Ovary (tissue), 7 donors: ENCODE measurements at regions not wholly inside any gene's neighbourhood (a gene's known extent, or its start where the extent isn't known, plus 50 kb on each side); places are given as distances from the start of the nearest gene placed in this dataset.
"Not testable (repeated sequence)": the region's sequence is repeated elsewhere in the genome, so short reads cannot be mapped to it uniquely, and the experiment has no call there.

Experiments
- DNase-seq, 5 donors: peaks; one replicate each; pipeline ENCODE4 v3.0.0-alpha.2; 2019 to 2020
- H3K27ac ChIP-seq, 2 donors: fragments of 200-600 bp; one replicate each; pipeline versions ENCODE4 v1.5.1 to v1.8.0; 2019 to 2022
- H3K27me3 ChIP-seq: fragments of 200-600 bp; one replicate; pipeline ENCODE4 v1.8.0; 2022
- H3K36me3 ChIP-seq: fragments of 200-600 bp; sonication (generic); one replicate; pipeline ENCODE4 v1.5.1; 2019
- H3K4me1 ChIP-seq: one replicate; pipeline ENCODE4 v1.8.1; 2013; ENCODE audit warnings: mild to moderate bottlenecking, moderate library complexity; ENCODE audit not compliant: insufficient read depth
- H3K4me3 ChIP-seq: fragments of 200-600 bp; sonication (generic); one replicate; pipeline ENCODE4 v1.5.1; 2017
- H3K9me3 ChIP-seq, 2 donors: fragments of 200-600 bp in 1 of 2; sonication (generic) in 1 of 2; one replicate each; pipeline versions ENCODE4 v1.5.1 to v1.8.1; 2013 to 2019; ENCODE audit warnings: mild to moderate bottlenecking in 1 of 2, moderate library complexity in 1 of 2
- EP300 ChIP-seq: sonication (generic); formaldehyde crosslinking; IDR thresholded peaks from one replicate; pipeline ENCODE4 v1.6.1; 2017; ENCODE audit warnings: antibody characterized with exemption
- POLR2A ChIP-seq: fragments of 450-650 bp; IDR thresholded peaks from one replicate; pipeline ENCODE4 v1.6.1; 2017; ENCODE audit warnings: antibody characterized with exemption, mild to moderate bottlenecking, moderate library complexity
- WGBS, 3 donors: extraction: QIAGEN DNeasy Blood & Tissue Kit in 1 of 3; methylation state at CpG; one replicate each; pipeline versions ENCODE4 v1.1.5 to v1.1.7; 2013 to 2017; 5-methylcytosine and 5-hydroxymethylcytosine counted together
- intact Hi-C, 4 donors: fragments of 100-400 bp; cut with DNase I; formaldehyde crosslinking; loops; one replicate each; pipeline versions ENCODE4 v1.11.0 to v1.15.1; 2022 to 2023
- TF ChIP-seq, protein P1 (sequence below), 3 donors: fragments of 450-650 bp in 2 of 3; fragments of 200-600 bp in 1 of 3; IDR thresholded peaks; one replicate each; pipeline versions ENCODE4 v1.5.1 to v1.8.0; 2016 to 2022; ENCODE audit warnings: antibody characterized with exemption in 3 of 3, mild to moderate bottlenecking in 1 of 3
- donor health status: DM: no; HTN: no; CAD: no; lungs with moderate emphysema.
- donor health status: DM: no; HTN: no; CAD: no.
- donor health status: Bipolar disorder and iron deficiency.
- donor health status: DM: no; HTN: no; CAD: no.
- donor health status: DM: yes; HTN: yes; CAD: no.

- no peak overlapping the region for H3K27ac ChIP-seq
- 95 to 98% (median 98%) methylated on average over 2 of the region's 2 CpGs for WGBS, 3 donors
Observed at GRCh38 chr4:176619430-176619829, 173.3 kb downstream of the VEGFC start.

GRCh38 chr4:176622251-176622948 is 170.3 kb downstream of the VEGFC start:
- intact Hi-C loops, result no loop called here
- 7 to 18% (median 11%) methylated on average over 2 of the region's 2 CpGs for WGBS, 3 donors
- Histone ChIP-seq H3K4me1 (peaks cover 1% of the 10 kb centered on the region), H3K27ac (no peak overlapping the region), H3K4me3 (no peak overlapping the region), H3K9me3 (no peaks in the 10 kb centered on the region), H3K36me3 (no peaks in the 10 kb centered on the region), H3K27me3 (no peaks in the 10 kb centered on the region)
- no peak for DNase-seq
- TF ChIP-seq EP300 (no peak), POLR2A (no peak)
- TF ChIP-seq, protein P1, sequence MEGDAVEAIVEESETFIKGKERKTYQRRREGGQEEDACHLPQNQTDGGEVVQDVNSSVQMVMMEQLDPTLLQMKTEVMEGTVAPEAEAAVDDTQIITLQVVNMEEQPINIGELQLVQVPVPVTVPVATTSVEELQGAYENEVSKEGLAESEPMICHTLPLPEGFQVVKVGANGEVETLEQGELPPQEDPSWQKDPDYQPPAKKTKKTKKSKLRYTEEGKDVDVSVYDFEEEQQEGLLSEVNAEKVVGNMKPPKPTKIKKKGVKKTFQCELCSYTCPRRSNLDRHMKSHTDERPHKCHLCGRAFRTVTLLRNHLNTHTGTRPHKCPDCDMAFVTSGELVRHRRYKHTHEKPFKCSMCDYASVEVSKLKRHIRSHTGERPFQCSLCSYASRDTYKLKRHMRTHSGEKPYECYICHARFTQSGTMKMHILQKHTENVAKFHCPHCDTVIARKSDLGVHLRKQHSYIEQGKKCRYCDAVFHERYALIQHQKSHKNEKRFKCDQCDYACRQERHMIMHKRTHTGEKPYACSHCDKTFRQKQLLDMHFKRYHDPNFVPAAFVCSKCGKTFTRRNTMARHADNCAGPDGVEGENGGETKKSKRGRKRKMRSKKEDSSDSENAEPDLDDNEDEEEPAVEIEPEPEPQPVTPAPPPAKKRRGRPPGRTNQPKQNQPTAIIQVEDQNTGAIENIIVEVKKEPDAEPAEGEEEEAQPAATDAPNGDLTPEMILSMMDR (IDR thresholded peaks at IDR 0.05), result no peak

More at GRCh38 chr4:176619430-176619829, 173.3 kb downstream of the VEGFC start:
- peaks cover 1% of the 10 kb centered on the region for H3K4me1 ChIP-seq
- no peaks in the 10 kb centered on the region for H3K36me3 ChIP-seq
- TF ChIP-seq EP300 (no peak), POLR2A (no peak)
- TF ChIP-seq, protein P1 (IDR thresholded peaks at IDR 0.05), result no peak
- H3K4me3 ChIP-seq, result no peak overlapping the region
- no peak for DNase-seq
- H3K27me3 ChIP-seq, result no peaks in the 10 kb centered on the region
- intact Hi-C loops, result no loop called here
- no peaks in the 10 kb centered on the region for H3K9me3 ChIP-seq

DNA sequence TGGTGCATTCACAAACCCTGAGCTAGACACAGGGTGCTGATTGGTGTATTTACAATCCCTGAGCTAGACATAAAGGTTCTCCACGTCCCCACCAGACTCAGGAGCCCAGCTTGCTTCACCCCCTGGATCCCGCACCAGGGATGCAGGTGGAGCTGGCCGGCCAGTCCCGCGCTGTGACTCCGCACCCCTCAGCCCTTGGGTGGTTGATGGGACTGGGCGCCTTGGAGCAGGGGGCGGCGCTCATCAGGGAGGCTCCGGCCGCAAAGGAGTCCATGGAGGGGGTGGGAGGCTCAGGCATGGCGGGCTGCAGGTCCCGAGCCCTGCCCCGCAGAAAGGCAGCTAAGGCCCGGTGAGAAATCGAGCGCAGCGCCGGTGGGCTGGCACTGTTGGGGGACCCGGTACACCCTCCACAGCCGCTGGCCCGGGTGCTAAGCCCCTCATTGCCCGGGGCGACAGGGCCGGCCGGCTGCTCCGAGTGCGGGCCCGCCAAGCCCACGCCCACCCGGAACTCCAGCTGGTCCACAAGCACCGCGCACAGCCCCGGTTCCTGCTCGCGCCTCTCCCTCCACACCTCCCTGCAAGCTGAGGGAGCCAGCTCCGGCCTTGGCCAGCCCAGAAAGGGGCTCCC is 167.6 kb downstream of the VEGFC start:
- H3K4me3 ChIP-seq, H3K27me3 ChIP-seq, intact Hi-C loops, H3K9me3 ChIP-seq, H3K36me3 ChIP-seq, H3K4me1 ChIP-seq, H3K27ac ChIP-seq: not testable (repeated sequence)
- 96 to 97% (median 97%) methylated on average over 37 of the region's 37 CpGs for WGBS, 3 donors
- DNase-seq, result peak in 1 of 5 donors; percentile 15

DNA sequence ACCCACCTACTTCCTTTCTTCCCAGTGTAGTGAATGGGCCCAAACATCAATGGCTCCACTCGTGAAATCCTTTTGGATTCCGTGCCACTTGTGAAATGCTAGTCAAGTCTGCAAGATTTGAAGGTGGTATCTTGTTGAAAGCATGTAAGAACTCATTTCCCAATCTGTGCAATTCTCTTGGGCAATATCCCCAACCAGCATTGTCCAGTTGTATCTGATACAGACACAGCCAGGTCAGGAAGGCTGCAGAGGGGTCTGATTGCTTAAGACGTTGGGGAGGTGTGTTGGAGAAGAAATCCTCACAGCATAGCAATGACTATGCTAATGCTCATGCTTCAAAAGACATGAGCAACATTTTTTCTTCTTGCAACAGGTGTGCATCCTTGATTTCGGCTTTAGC is 164.8 kb downstream of the VEGFC start:
- intact Hi-C loops, result no loop called here
- Histone ChIP-seq H3K4me1 (no peaks in the 10 kb centered on the region), H3K36me3 (no peaks in the 10 kb centered on the region), H3K27ac (no peak overlapping the region), H3K9me3 (no peaks in the 10 kb centered on the region), H3K4me3 (no peak overlapping the region), H3K27me3 (no peaks in the 10 kb centered on the region)
- WGBS, 3 donors, result 86 to 92% (median 87%) methylated on average over 4 of the region's 4 CpGs
- DNase-seq, result no peak
- TF ChIP-seq EP300 (no peak), POLR2A (no peak)
- TF ChIP-seq, protein P1 (IDR thresholded peaks at IDR 0.05), result no peak

GRCh38 chr4:176631611-176632010 is 161.1 kb downstream of the VEGFC start:
- DNase-seq, result no peak
- Histone ChIP-seq H3K4me1 (no peaks in the 10 kb centered on the region), H3K27me3 (no peaks in the 10 kb centered on the region), H3K4me3 (no peak overlapping the region), H3K36me3 (no peaks in the 10 kb centered on the region), H3K27ac (no peak overlapping the region), H3K9me3 (no peaks in the 10 kb centered on the region)
- intact Hi-C loops, result no loop called here
- TF ChIP-seq, protein P1 (IDR thresholded peaks at IDR 0.05), result no peak
- no peak for TF ChIP-seq POLR2A
- no peak for TF ChIP-seq EP300
